Frontal cortex (tissue), 4 donors: ENCODE measurements at regions not wholly inside any gene's neighbourhood (a gene's known extent, or its start where the extent isn't known, plus 50 kb on each side); places are given as distances from the start of the nearest gene placed in this dataset. TPM values are rescaled to one million over a fixed set of nuclear protein-coding genes. Genes with fewer than 3 reads are reported as not detected.

Experiments used
- DNase-seq, 2 donors: peaks; one replicate each; pipeline ENCODE4 v3.0.0; 2012; ENCODE audit warnings: low spot score in 2 of 2
- FAIRE-seq: peaks from 2 replicates; lab custom pipeline; 2012; peaks lifted over from hg19 to GRCh38; lab: Jason Lieb, UNC
- small RNA-seq: library from RNA; depleted of rRNA; stranded (forward); fragments of <200 nt; gene quantifications from one replicate; pipeline ENCODE3, GENCODE V24; 2014
- donor health status: control.
- donor health status: control.
- donor health status: control.

GRCh38 chr6:51553246-51554015, 534.0 kb downstream of the PKHD1 start:
- no peak for DNase-seq
- FAIRE-seq: no peak

GRCh38 chr6:51554029-51554428, 533.4 kb downstream of the PKHD1 start:
- DNase-seq (no peak), FAIRE-seq (no peak)

GRCh38 chr6:51559059-51559458, 528.4 kb downstream of the PKHD1 start:
- no peak for FAIRE-seq
- no peak for DNase-seq

DNA sequence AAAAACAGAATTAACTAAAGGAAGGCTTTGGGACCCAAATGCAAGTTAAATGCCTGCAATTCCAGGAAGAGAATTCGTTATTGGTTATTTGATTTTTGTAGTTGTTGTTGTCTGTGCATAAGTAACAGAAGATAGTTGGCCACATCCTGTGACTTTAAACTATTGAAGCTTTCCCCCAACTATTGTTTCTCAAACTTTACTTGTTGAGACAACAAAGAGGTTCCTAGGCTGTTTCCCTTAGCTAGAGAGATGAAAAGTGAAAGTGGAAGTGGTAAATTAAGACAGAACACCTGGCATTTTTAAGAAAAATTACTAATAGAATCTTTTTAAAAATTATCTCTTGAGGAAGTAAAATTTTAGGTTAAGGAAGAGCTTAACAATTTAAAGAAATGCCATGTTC, 525.2 kb downstream of the PKHD1 start:
- no peak for FAIRE-seq
- DNase-seq: no peak

Small RNA genes in the stretch of these regions (small RNA-seq; reads per million reads assigned to genes)
- not detected for gene RF00572
